ENCODE measurements at regions not wholly inside any gene's neighbourhood (a gene's known extent, or its start where the extent isn't known, plus 50 kb on each side); places are given as distances from the start of the nearest gene placed in this dataset.

DNA sequence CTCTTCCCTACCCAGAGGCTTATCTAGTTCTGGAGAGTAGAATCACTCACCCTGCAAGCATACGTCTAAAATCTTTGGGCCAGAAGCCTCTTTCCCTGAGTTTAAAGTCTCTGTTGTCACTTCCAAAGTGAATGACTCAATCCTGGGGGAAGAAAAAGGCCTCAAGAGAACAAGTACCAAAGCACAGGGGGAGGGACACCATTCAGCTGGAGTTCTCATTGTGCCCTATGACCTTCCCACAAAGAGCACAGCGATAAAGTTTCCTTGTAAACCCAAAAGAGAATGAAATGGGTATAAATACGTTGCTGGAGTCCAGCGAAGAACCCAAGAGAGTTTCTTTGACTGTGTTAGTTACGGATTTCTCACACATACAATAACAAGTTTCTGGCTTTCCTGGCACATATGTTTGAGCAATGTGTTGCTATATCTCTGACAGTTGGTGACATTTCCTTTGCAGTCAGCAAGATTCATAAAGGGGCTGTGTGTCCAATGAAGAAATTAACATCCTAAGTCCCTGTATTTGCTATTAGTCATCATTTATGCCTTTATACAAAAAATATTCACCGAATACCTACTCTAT, 107.3 kb upstream of the PTPRG start:
- Histone ChIP-seq H3K79me2 (ENCODE audit: insufficient read depth, low read length) (no peaks in the 10 kb centered on the region), H3K9me3 (ENCODE audit: low read length) (no peaks in the 10 kb centered on the region), H3K36me3 (replicated peaks in 1 of 2; ENCODE audit: control insufficient read depth in 1 of 2, insufficient read depth in 2 of 2, low read length in 2 of 2) (no peaks in the 10 kb centered on the region), H3K9ac (ENCODE audit: insufficient read depth, low read depth, low read length) (no peak overlapping the region), H3K27me3 (ENCODE audit: control insufficient read depth in 1 of 2, insufficient read depth in 2 of 2, low read length in 2 of 2) (no peaks in the 10 kb centered on the region), H3K4me1 (ENCODE audit: insufficient read depth, low read length) (peaks cover 19% of the 10 kb centered on the region), H3K4me3 (replicated peaks in 1 of 3; ENCODE audit: insufficient read depth in 1 of 3, low read depth in 2 of 3, low read length in 3 of 3) (no peak overlapping the region), H4K20me1 (ENCODE audit: insufficient read depth, low read length) (no peaks in the 10 kb centered on the region), H3K4me2 (ENCODE audit: low read depth, low read length) (no peak overlapping the region), H3K27ac (ENCODE audit: extremely low read length, insufficient read depth, low read length) (no peak overlapping the region), H2AFZ (ENCODE audit: low read length) (no peak overlapping the region)
- intact Hi-C loops (cut with micrococcal nuclease; ENCODE audit: unreplicated experiment), result no loop called here
- ChIA-PET POLR2A (no interaction called here), CTCF (ENCODE audit: low intra/inter-chr PET ratio, low total read pairs) (no interaction called here)
- no peak for DNase-seq (ENCODE audit: low spot score)
- in situ Hi-C loops (cut with HindIII; ENCODE audit: extremely low pct_ligation_motif_present, low pct_unique_long_range_greater_than_20kb), result no loop called here
- peak; percentile 34 for FAIRE-seq
- 23% methylated on average over 6 of the region's 6 CpGs for WGBS (ENCODE audit: low lambda C conversion rate)
- BruUV-seq (replicated peaks), result no TSS peak
- ATAC-seq, result no peak; the same call in 2 of the 3 replicates
- no peak for TF ChIP-seq ZBTB3 (CRISPR knock-in tag; IDR thresholded peaks at IDR 0.05; ENCODE audit: borderline replicate concordance, low read depth)
- no peak for TF ChIP-seq ZNF816 (CRISPR knock-in tag; IDR thresholded peaks at IDR 0.05; ENCODE audit: borderline replicate concordance)
- no peak for TF ChIP-seq MIER3 (CRISPR knock-in tag; IDR thresholded peaks at IDR 0.05; ENCODE audit: borderline replicate concordance)
- TF ChIP-seq CERS6 (CRISPR knock-in tag; IDR thresholded peaks at IDR 0.05), result no peak
- no peak for TF ChIP-seq ZNF530 (CRISPR knock-in tag; IDR thresholded peaks at IDR 0.05; ENCODE audit: low read depth)
- TF ChIP-seq MAX (IDR thresholded peaks at IDR 0.05), result no peak
- no peak for TF ChIP-seq SKI (IDR thresholded peaks at IDR 0.05; ENCODE audit: partially characterized antibody)
- TF ChIP-seq ZNF557 (CRISPR knock-in tag; IDR thresholded peaks at IDR 0.05), result no peak
- no peak for TF ChIP-seq GABPB1 (CRISPR knock-in tag; IDR thresholded peaks at IDR 0.05)
- no peak for TF ChIP-seq ZSCAN29 (CRISPR knock-in tag; conservative IDR thresholded peaks at IDR 0.05)
- no peak for TF ChIP-seq ISX (CRISPR knock-in tag; conservative IDR thresholded peaks at IDR 0.05)
- TF ChIP-seq, protein P1, sequence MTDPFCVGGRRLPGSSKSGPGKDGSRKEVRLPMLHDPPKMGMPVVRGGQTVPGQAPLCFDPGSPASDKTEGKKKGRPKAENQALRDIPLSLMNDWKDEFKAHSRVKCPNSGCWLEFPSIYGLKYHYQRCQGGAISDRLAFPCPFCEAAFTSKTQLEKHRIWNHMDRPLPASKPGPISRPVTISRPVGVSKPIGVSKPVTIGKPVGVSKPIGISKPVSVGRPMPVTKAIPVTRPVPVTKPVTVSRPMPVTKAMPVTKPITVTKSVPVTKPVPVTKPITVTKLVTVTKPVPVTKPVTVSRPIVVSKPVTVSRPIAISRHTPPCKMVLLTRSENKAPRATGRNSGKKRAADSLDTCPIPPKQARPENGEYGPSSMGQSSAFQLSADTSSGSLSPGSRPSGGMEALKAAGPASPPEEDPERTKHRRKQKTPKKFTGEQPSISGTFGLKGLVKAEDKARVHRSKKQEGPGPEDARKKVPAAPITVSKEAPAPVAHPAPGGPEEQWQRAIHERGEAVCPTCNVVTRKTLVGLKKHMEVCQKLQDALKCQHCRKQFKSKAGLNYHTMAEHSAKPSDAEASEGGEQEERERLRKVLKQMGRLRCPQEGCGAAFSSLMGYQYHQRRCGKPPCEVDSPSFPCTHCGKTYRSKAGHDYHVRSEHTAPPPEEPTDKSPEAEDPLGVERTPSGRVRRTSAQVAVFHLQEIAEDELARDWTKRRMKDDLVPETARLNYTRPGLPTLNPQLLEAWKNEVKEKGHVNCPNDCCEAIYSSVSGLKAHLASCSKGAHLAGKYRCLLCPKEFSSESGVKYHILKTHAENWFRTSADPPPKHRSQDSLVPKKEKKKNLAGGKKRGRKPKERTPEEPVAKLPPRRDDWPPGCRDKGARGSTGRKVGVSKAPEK (CRISPR knock-in tag; IDR thresholded peaks at IDR 0.05; ENCODE audit: borderline replicate concordance), result no peak
- TF ChIP-seq ZNF605 (CRISPR knock-in tag; IDR thresholded peaks at IDR 0.05), result no peak
- no peak for TF ChIP-seq RFX1 (IDR thresholded peaks at IDR 0.05)
- no peak for TF ChIP-seq SUZ12 (IDR thresholded peaks at IDR 0.05; ENCODE audit: low read depth, low read length)
- no peak for TF ChIP-seq ZNF430 (CRISPR knock-in tag; IDR thresholded peaks at IDR 0.05)
- TF ChIP-seq HMGXB3 (CRISPR knock-in tag; IDR thresholded peaks at IDR 0.05; ENCODE audit: borderline replicate concordance), result no peak
- no peak for TF ChIP-seq ZNF143 (CRISPR knock-in tag; IDR thresholded peaks at IDR 0.05)
